ENCODE measurements at regions not wholly inside any gene's neighbourhood (a gene's known extent, or its start where the extent isn't known, plus 50 kb on each side); places are given as distances from the start of the nearest gene placed in this dataset.

DNA sequence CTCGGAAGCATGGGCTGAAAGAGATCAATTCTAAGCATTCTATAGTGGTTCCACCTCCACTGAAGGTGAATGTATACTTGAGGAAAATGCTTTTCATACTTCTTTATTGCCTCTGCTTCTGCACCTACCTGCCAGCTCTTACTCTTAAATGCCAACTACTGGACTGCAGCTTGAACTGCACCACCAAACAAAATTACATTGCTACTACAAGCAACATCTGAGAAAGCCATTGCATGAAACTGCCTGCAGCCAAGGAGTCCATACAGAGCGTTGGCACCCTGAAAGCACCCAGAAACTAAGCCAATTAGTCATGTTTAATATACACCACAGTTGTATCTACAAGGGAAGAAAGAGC lies 440.9 kb downstream of the BTBD3 start:
- ATAC-seq (no peak), DNase-seq (ENCODE audit: extremely low read depth in 1 of 4, low spot score in 3 of 4) (no peak), FAIRE-seq (no peak)
- TF ChIP-seq ZNF23 (CRISPR knock-in tag; IDR thresholded peaks at IDR 0.05) (no peak), MCM3 (IDR thresholded peaks at IDR 0.05) (no peak), ZNF174 (CRISPR knock-in tag; IDR thresholded peaks at IDR 0.05) (no peak), NR3C1 (CRISPR knock-in tag; IDR thresholded peaks at IDR 0.05) (no peak), ZNF175 (CRISPR knock-in tag; IDR thresholded peaks at IDR 0.05; ENCODE audit: low read depth) (no peak), NCOA2 (IDR thresholded peaks at IDR 0.05; ENCODE audit: partially characterized antibody in 2 of 2) (no peak), FOXK1 (CRISPR knock-in tag; IDR thresholded peaks at IDR 0.05; ENCODE audit: borderline replicate concordance) (no peak), MBD2 (IDR thresholded peaks at IDR 0.05; ENCODE audit: borderline replicate concordance, low read depth) (no peak), KDM4B (IDR thresholded peaks at IDR 0.05; ENCODE audit: borderline replicate concordance in 2 of 2, low read depth in 1 of 2) (no peak), LCOR (CRISPR knock-in tag; IDR thresholded peaks at IDR 0.05) (no peak), CREB1 (IDR thresholded peaks at IDR 0.05) (no peak), CREB1 (CRISPR knock-in tag; IDR thresholded peaks at IDR 0.05) (no peak), HLTF (IDR thresholded peaks at IDR 0.05) (no peak), NEUROD1 (IDR thresholded peaks at IDR 0.05; ENCODE audit: borderline replicate concordance, low read depth, low read length, partially characterized antibody) (no peak), ZNF239 (CRISPR knock-in tag; IDR thresholded peaks at IDR 0.05) (no peak), NCOA4 (IDR thresholded peaks at IDR 0.05; ENCODE audit: partially characterized antibody) (no peak), ZNF324 (CRISPR knock-in tag; IDR thresholded peaks at IDR 0.05) (no peak), TSC22D4 (tag; IDR thresholded peaks at IDR 0.05) (no peak)
- TF ChIP-seq, protein P1, sequence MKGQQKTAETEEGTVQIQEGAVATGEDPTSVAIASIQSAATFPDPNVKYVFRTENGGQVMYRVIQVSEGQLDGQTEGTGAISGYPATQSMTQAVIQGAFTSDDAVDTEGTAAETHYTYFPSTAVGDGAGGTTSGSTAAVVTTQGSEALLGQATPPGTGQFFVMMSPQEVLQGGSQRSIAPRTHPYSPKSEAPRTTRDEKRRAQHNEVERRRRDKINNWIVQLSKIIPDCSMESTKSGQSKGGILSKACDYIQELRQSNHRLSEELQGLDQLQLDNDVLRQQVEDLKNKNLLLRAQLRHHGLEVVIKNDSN (CRISPR knock-in tag; IDR thresholded peaks at IDR 0.05), result no peak
- TF ChIP-seq, protein P2, sequence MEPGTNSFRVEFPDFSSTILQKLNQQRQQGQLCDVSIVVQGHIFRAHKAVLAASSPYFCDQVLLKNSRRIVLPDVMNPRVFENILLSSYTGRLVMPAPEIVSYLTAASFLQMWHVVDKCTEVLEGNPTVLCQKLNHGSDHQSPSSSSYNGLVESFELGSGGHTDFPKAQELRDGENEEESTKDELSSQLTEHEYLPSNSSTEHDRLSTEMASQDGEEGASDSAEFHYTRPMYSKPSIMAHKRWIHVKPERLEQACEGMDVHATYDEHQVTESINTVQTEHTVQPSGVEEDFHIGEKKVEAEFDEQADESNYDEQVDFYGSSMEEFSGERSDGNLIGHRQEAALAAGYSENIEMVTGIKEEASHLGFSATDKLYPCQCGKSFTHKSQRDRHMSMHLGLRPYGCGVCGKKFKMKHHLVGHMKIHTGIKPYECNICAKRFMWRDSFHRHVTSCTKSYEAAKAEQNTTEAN (CRISPR knock-in tag; IDR thresholded peaks at IDR 0.05), result no peak
- H3K9me3 ChIP-seq (replicated peaks; ENCODE audit: control insufficient read depth, insufficient read depth, low read depth, low read length), result no peaks in the 10 kb centered on the region
- no peaks in the 10 kb centered on the region for H3K27me3 ChIP-seq (ENCODE audit: control insufficient read depth in 2 of 2, insufficient read depth in 2 of 2, low read length in 2 of 2)
- no peaks in the 10 kb centered on the region for H3K79me2 ChIP-seq (ENCODE audit: control insufficient read depth, insufficient read depth, low read length)
- intact Hi-C loops (cut with micrococcal nuclease) (no loop called here), in situ Hi-C loops (cut with MboI) (no loop called here)
- no peaks in the 10 kb centered on the region for H4K20me1 ChIP-seq (replicated peaks; ENCODE audit: control insufficient read depth, insufficient read depth, low read length)
- BruUV-seq (replicated peaks), result no TSS peak
- no peak overlapping the region for H3K4me3 ChIP-seq
- H3K9ac ChIP-seq (ENCODE audit: insufficient read depth in 1 of 2, low read depth in 2 of 2, low read length in 2 of 2), result no peak overlapping the region
- no peaks in the 10 kb centered on the region for H3K36me3 ChIP-seq (ENCODE audit: control insufficient read depth, insufficient read depth, low read length)
- H3K4me2 ChIP-seq (ENCODE audit: insufficient read depth, low read length), result no peak overlapping the region
- ChIA-PET POLR2A (no interaction called here), CTCF (ENCODE audit: low intra/inter-chr PET ratio) (no interaction called here)
- no peak overlapping the region for H2AFZ ChIP-seq (ENCODE audit: low read depth, low read length)
- no peak overlapping the region for H3K27ac ChIP-seq (ENCODE audit: extremely low read depth, low read depth, low read length)
- no peaks in the 10 kb centered on the region for H3K9me1 ChIP-seq (ENCODE audit: control insufficient read depth, insufficient read depth, low read length)
- H3K4me1 ChIP-seq (replicated peaks in 1 of 2; ENCODE audit: control insufficient read depth in 2 of 2, insufficient read depth in 2 of 2, low read length in 2 of 2), result no peaks in the 10 kb centered on the region
- WGBS (ENCODE audit: insufficient coverage, low coverage, missing lambda C conversion rate), result 0% methylated on average over 2 of the region's 2 CpGs
